Esophagus muscularis mucosa (tissue), 3 donors: ENCODE measurements at regions not wholly inside any gene's neighbourhood (a gene's known extent, or its start where the extent isn't known, plus 50 kb on each side); places are given as distances from the start of the nearest gene placed in this dataset.

Source experiments
- POLR2A ChIP-seq: fragments of 450-650 bp; IDR thresholded peaks from one replicate; pipeline ENCODE4 v1.6.1; 2017; ENCODE audit warnings: antibody characterized with exemption, moderate library complexity, mild to moderate bottlenecking, low read depth
- POLR2AphosphoS5 ChIP-seq, 2 donors: sonication (generic); formaldehyde crosslinking; IDR thresholded peaks; one replicate each; pipeline ENCODE4 v1.6.1; 2017; ENCODE audit warnings: antibody characterized with exemption in 2 of 2
- TF ChIP-seq, protein P1 (sequence below), 3 experiments: fragments of 200-600 bp in 2 of 3; fragments of 450-650 bp in 1 of 3; sonication (generic) in 2 of 3; IDR thresholded peaks; one replicate each; pipeline ENCODE4 v1.5.1; 2017 to 2019; ENCODE audit warnings: antibody characterized with exemption in 3 of 3, mild to moderate bottlenecking in 2 of 3, moderate library complexity in 1 of 3

DNA sequence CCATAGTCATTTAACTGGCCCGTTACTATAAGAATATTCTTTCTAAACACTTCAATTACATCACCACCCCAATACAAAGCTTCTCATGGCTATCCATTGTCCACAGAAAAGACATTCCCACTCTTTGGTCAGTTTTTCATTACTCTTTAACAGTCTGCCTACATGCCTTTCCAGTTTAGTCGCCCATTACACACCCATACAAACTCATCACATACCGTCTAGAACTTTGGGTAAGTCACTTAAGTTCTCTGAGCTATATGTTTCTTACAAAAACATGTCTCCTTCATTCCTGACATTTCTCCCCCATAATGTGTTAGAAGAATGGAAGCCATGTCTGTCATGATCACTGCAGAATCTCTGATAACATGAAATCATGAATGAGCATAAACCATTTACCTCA is 108.2 kb upstream of the STK17B start:
- TF ChIP-seq, protein P1, sequence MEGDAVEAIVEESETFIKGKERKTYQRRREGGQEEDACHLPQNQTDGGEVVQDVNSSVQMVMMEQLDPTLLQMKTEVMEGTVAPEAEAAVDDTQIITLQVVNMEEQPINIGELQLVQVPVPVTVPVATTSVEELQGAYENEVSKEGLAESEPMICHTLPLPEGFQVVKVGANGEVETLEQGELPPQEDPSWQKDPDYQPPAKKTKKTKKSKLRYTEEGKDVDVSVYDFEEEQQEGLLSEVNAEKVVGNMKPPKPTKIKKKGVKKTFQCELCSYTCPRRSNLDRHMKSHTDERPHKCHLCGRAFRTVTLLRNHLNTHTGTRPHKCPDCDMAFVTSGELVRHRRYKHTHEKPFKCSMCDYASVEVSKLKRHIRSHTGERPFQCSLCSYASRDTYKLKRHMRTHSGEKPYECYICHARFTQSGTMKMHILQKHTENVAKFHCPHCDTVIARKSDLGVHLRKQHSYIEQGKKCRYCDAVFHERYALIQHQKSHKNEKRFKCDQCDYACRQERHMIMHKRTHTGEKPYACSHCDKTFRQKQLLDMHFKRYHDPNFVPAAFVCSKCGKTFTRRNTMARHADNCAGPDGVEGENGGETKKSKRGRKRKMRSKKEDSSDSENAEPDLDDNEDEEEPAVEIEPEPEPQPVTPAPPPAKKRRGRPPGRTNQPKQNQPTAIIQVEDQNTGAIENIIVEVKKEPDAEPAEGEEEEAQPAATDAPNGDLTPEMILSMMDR (IDR thresholded peaks at IDR 0.05), result no peak
- TF ChIP-seq POLR2A (no peak), POLR2AphosphoS5 (IDR thresholded peaks at IDR 0.05) (no peak)
